HG02759 (cell line): ENCODE measurements at regions not wholly inside any gene's neighbourhood (a gene's known extent, or its start where the extent isn't known, plus 50 kb on each side); places are given as distances from the start of the nearest gene placed in this dataset.

Experiments
- ATAC-seq: cut with Tn5 transposase; IDR thresholded peaks from one replicate; pipeline ENCODE4 v1.9.1; 2021; ENCODE audit warnings: mild to moderate bottlenecking, moderate library complexity; ENCODE audit not compliant: unreplicated experiment

- no peak for ATAC-seq
Measured at GRCh38 chr11:130728185-130729180, 187.8 kb downstream of the SNX19 start.

GRCh38 chr11:130729193-130729592, 187.1 kb downstream of the SNX19 start:
- no peak for ATAC-seq

DNA sequence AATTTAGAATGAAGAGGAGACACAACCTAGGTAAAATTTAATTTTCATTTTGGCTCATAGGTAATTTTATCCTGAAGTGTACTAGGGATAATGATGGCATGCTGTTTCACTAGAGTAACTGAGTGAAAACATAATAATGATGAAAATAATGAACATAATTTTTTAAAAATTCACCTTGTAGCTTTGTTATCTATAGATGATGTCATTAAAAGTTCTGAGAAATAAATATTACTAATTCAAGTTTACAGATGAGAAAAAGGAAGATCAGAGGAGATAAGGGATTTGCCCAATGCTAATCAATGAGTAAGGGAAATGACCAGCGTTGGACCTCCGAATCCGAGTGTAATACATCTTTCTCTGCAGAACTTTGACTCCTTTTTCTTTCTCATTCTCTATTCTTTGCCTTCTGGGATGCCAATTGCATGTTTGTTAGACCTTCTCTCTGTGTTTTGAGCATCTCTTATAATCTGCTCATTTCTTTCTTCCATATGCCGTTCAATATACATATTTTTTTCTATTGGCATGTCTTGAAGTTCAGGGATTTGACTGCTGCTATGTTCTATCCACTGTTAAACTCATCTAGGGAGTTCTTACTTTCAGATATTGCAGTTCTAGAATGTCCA, 186.5 kb downstream of the SNX19 start:
- no peak for ATAC-seq

DNA sequence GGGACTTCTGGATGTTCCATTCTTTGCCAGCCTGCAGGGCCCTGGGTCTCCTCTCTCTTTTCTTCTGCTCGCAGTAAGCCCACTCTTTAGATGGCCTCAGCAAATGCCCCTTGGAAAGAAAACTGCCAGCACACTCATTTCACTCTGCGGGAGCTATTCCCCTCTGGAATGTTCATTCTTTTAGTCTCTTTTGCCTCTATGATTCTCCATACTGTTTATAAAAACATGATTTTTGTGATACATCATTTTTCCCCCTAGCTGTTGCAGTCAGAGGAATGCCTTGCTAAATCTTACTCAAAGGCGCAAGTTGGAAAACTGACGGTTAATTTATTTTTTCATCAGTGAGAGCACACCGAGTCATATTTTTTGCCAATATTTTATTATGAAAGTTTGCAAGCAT, 184.9 kb downstream of the SNX19 start:
- ATAC-seq: no peak

DNA sequence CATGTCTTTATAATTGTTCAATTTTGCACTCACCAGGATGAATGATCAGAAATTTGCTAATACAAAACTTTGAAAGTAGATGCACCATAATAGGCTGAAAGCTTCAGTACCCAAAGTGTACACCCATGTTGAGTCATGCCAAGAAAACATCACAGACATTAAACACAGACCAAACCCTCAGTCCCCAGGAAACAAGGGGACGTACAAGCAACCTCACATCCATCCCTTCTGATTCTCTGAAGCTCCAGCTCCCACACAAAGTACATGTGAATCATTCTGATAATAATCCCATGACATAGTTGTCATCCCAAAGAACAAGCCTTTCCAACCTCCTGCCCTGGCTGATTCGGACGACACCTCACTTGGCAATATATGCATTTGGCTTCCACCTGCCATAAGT, 183.8 kb downstream of the SNX19 start:
- ATAC-seq: no peak

- ATAC-seq: no peak
Measured at GRCh38 chr11:130737041-130737830, 179.0 kb downstream of the SNX19 start.

DNA sequence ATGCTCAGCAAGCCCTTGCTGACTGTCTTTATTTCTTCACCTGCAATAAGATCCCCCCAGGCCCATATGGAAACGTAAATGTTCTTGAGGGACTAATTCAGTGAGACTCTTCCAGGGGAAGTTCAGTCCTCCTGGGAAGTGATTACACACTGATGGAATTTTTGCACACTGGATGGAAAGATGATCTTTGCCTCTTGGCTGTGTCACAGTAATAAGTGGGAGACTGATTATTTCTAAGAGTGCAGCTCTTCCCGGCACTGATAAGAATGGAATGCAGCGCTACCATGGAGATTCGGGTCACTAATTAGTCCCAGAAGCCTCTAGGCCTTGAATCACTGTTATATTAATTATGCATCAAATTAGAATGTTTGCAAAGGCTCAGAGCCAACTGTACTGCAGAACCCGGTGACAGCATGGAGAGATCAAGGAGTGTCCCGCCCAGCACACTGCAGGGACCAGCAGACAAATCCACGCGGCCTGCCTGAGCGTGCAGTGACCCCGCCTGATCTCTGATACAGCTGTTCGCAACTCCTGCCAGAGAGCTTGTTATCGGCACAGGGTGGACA, 178.3 kb downstream of the SNX19 start:
- no peak for ATAC-seq

GRCh38 chr11:130738611-130739010, 177.7 kb downstream of the SNX19 start:
- ATAC-seq: no peak

DNA sequence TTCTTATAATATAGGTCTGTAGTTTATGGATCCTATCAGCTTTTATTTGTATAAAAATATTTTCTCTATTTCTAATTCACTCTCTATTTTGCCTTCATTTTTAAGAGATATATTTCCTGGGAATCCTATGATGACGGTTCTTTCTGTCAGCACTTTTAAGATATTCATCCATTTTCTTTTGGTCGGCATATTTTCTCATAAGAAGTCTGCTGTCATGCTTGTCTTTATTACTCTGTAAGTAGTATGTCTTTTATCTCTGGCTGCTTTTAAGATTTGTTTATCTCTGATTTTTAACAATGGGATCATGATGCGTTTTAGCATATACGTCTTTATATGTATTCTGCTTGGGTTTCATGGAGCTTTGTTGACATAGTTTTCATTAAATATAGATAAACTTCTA, 175.5 kb downstream of the SNX19 start:
- ATAC-seq: no peak

DNA sequence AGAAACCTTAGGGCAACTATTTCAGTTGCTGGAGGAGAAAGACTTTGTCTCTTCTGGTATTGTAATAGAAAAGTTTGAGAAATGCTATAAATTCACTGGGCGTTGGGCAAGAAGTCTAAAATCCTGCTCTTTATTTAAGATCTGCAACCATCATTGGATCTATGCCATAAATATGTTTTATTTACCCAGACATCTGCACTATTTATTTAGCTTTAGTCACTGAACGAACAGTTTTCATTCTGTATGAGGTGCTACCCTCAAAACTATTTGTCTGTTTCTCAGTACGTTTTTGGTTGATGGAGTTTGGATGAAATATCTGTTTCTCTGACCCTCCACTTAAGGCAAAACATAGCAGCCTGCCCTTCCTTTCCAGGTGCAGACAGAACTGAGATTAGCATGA, 171.5 kb downstream of the SNX19 start:
- no peak for ATAC-seq

DNA sequence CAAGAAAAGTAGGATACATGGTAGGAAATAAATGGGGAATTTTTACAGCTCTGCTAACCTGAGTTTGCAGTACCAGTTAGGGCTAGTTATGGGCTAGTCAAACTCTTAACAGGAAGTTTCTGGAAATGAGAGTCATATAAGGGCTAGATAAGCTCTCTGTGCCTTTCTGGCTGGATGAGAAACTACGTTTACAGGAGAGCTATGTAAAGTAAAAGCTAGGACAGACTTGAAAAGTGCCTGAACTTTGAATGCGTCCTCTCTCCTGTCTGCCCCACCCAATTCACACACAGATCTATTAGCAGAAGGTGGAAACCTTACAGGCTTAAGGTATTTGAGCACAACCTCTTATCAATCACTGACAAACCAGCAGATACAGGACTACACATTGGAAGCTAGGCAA, 167.1 kb downstream of the SNX19 start:
- no peak for ATAC-seq

DNA sequence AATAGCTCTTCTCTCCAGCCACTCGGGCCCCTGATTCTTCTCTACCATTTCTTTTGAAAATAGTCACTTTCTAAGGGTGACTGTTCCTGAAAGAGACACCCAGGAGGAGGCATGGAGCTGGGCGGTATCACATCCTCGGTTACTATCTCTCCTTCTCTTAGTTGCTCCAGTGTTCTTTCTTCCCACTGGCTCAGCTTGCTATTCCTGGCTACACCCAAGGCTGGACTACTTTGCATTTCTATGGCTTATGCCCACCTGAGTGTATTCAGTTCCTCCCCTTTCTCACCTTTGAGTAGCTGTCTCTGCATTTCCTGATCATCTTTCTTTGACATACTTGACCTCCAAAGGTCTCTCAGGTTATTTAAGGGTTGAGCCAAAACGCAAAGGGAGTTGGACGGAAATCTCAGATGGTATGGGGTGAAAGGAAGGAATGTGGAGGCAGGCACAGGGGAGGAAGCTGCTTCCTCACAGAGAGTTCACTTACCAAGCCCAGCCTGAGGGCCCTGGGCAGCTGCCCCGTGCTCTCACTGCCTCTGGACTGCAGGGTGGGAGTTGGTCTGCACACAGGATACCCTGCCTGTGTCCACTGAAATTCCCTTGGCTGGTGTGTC, 155.7 kb downstream of the SNX19 start:
- no peak for ATAC-seq

GRCh38 chr11:130761560-130762220, 154.6 kb downstream of the SNX19 start:
- ATAC-seq: no peak

- ATAC-seq: no peak
Measured at GRCh38 chr11:130762638-130763037, 153.6 kb downstream of the SNX19 start.

GRCh38 chr11:130763087-130763980, 152.9 kb downstream of the SNX19 start:
- no peak for ATAC-seq

- no peak for ATAC-seq
Measured at GRCh38 chr11:130765406-130765805, 150.9 kb downstream of the SNX19 start.

DNA sequence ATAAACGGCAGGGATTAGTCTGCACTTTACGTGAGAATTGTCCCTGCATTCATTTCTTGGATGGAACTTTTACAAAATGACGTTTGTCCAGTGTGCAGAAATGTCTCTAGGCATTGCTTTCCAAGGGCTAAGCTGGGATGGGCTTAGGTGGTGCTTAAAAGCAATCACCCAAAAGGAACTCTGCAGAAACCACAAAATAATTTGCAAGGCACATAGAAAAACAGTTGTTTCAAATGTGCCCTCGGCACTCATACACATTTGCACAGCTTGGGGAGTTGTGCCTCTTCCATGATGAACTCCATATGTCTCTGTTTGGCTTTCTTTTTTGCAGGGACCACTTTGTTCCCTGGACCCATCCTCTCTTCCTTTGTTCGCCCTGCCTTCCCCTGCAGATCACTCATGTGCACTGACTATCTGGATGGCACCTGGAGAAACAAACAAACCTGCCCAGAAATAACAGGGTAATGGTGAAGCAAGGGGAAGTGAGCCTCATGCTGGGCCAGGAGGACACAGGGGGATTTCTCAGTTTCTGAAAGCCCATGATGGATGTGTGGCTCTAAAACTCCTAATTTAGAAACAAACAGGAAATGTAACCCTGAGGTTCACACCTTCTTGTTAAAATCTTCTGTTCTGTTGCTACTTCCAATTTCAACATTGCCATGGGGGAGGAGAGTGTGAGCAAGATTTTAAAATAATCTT, 150.2 kb downstream of the SNX19 start:
- no peak for ATAC-seq
